Gastrocnemius medialis (tissue), 4 donors: ENCODE measurements at regions not wholly inside any gene's neighbourhood (a gene's known extent, or its start where the extent isn't known, plus 50 kb on each side); places are given as distances from the start of the nearest gene placed in this dataset.
A peak's percentile ranks its signal among the peaks of the same experiment; 100 is the strongest.

Source experiments
- ATAC-seq, 2 donors: fragments of 150-250 bp; one replicate each; pipeline ENCODE4 v1.9.1; 2016
- DNase-seq, 2 donors: peaks; one replicate each; pipeline ENCODE4 v3.0.0-alpha.2; 2019
- H3K27ac ChIP-seq, 4 donors: fragments of 200-600 bp; sonication (generic); 1 replicate in 1 of 4; 2 replicates in 3 of 4; pipeline ENCODE4 v1.5.1; 2016 to 2018; ENCODE audit warnings: mild to moderate bottlenecking in 2 of 4, moderate library complexity in 1 of 4
- H3K27me3 ChIP-seq, 3 donors: fragments of 200-600 bp; sonication (generic) in 2 of 3; 1 replicate in 1 of 3; 2 replicates in 2 of 3; pipeline versions ENCODE4 v1.5.1 to v1.6.0; 2016 to 2019; ENCODE audit warnings: mild to moderate bottlenecking in 1 of 3, moderate library complexity in 1 of 3
- H3K36me3 ChIP-seq, 2 donors: fragments of 200-600 bp; sonication (generic) in 1 of 2; one replicate each; pipeline ENCODE4 v1.5.1; 2017 to 2018
- H3K4me1 ChIP-seq, 2 donors: fragments of 200-600 bp; sonication (generic) in 1 of 2; one replicate each; pipeline ENCODE4 v1.5.1; 2016 to 2017; ENCODE audit warnings: mild to moderate bottlenecking in 2 of 2
- H3K4me3 ChIP-seq, 4 donors: fragments of 200-600 bp; sonication (generic) in 3 of 4; 1 replicate in 1 of 4; 2 replicates in 3 of 4; pipeline ENCODE4 v1.5.1; 2016 to 2019; ENCODE audit warnings: mild to moderate bottlenecking in 2 of 4
- H3K9me3 ChIP-seq, 3 donors: fragments of 200-600 bp; sonication (generic) in 2 of 3; 1 replicate in 1 of 3; 2 replicates in 2 of 3; pipeline ENCODE4 v1.5.1; 2016 to 2019
- CTCF ChIP-seq, 5 experiments: fragments of 450-650 bp in 3 of 5; fragments of 200-600 bp in 2 of 5; sonication (generic) in 2 of 5; IDR thresholded peaks in 4 of 5; conservative IDR thresholded peaks in 1 of 5; 1 replicate in 4 of 5; 2 replicates in 1 of 5; pipeline ENCODE4 v1.5.1; 2016 to 2019; ENCODE audit warnings: antibody characterized with exemption in 5 of 5, mild to moderate bottlenecking in 3 of 5, moderate library complexity in 3 of 5
- POLR2A ChIP-seq, 2 donors: fragments of 450-650 bp; IDR thresholded peaks; one replicate each; pipeline ENCODE4 v1.6.1; 2017; ENCODE audit warnings: antibody characterized with exemption in 2 of 2, mild to moderate bottlenecking in 2 of 2, moderate library complexity in 2 of 2
- in situ Hi-C, 4 donors: fragments of 200-750 bp; cut with MboI; loops; one replicate each; pipeline versions ENCODE4 v1.15.0 to v1.8.0; 2017; ENCODE audit warnings: low sequenced_read_pairs in 4 of 4
- intact Hi-C: fragments of 100-400 bp; cut with DNase I; formaldehyde crosslinking; loops from one replicate; pipeline ENCODE4 v1.15.1; 2023; ENCODE audit warnings: low total_unique reads

DNA sequence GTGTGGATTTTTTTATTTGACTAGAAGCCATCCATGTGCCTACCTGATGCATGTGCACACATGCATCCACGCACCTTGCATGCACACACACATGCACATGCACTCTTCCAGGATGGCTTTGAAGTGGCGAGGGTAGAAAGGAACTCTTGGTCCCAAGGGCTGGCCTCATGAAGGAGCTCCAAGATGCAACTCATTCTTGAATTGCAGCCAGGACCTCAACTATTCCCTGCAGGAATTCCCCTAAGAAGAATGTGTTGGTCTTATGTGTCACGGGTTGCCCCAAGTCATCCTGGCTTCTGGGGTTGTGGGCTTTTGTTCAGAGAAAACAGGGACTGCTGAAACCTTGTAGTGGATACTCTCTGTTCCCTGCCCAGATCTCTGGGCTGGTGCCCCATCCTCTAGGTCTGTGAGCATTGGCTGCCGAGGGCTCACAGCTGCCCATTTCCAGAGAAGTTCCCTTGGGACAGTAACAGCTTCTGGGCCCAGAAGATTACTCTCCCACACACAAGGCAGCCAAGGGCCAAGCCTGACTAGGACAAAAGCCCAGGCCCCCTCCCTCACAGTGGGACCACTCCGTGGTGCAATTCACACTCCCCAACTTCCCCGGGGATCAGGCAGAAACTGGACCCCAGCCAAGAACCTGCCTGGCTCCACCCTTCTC is 137.6 kb downstream of the COPS8 start:
- peak overlapping the region; percentile 34 to 64 (median 48) for H3K27ac ChIP-seq
- peaks cover 0 to 10% of the 10 kb centered on the region in 2 donors for H3K4me1 ChIP-seq
- no peaks in the 10 kb centered on the region for H3K9me3 ChIP-seq
- no peak overlapping the region for H3K4me3 ChIP-seq
- peak; percentile 36 to 68 for DNase-seq
- peak; percentile 55 to 57 for ATAC-seq
- H3K27me3 ChIP-seq = no peaks in the 10 kb centered on the region
- no peaks in the 10 kb centered on the region for H3K36me3 ChIP-seq
- TF ChIP-seq CTCF (IDR thresholded peaks at IDR 0.05 in 4 of 5, conservative IDR thresholded peaks at IDR 0.05 in 1 of 5) (no peak), POLR2A (IDR thresholded peaks at IDR 0.05) (no peak)
- in situ Hi-C loops = no loop called here
- intact Hi-C loops = no loop called here

DNA sequence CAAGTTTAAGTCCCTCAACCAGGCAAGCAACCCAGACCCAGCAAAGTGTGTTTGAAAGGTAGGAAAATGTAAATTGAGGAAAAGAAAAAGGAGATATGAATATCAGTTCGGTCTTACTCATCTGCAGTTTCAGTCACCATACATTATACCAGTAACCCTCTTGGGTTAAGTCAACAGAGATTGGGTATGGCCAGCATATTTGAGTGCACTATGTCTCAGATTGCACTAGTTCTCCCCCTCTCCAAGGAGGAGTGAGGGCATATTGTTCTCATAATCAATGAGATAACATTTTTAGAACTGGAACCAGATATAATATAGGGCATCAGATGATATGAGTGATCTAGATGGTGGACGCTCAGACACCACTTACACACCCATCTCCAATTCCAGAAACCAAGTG is 141.5 kb downstream of the COPS8 start:
- Histone ChIP-seq H3K4me3 (no peak overlapping the region), H3K9me3 (no peaks in the 10 kb centered on the region), H3K27ac (no peak overlapping the region), H3K27me3 (no peaks in the 10 kb centered on the region), H3K4me1 (peaks cover 0 to 10% of the 10 kb centered on the region in 2 donors), H3K36me3 (no peaks in the 10 kb centered on the region)
- in situ Hi-C loops = no loop called here
- no peak for DNase-seq
- ATAC-seq = no peak
- intact Hi-C loops = no loop called here
- TF ChIP-seq CTCF (IDR thresholded peaks at IDR 0.05 in 4 of 5, conservative IDR thresholded peaks at IDR 0.05 in 1 of 5) (no peak), POLR2A (IDR thresholded peaks at IDR 0.05) (no peak)

- Histone ChIP-seq H3K4me1 (peaks cover 0 to 10% of the 10 kb centered on the region in 2 donors), H3K4me3 (no peak overlapping the region), H3K27me3 (no peaks in the 10 kb centered on the region), H3K27ac (peak overlapping the region in 1 of 4 donors; percentile 3), H3K9me3 (no peaks in the 10 kb centered on the region), H3K36me3 (no peaks in the 10 kb centered on the region)
- intact Hi-C loops (no loop called here), in situ Hi-C loops (no loop called here)
- no peak for TF ChIP-seq POLR2A (IDR thresholded peaks at IDR 0.05)
- TF ChIP-seq CTCF (IDR thresholded peaks at IDR 0.05 in 4 of 5, conservative IDR thresholded peaks at IDR 0.05 in 1 of 5) = no peak
- DNase-seq = no peak
- no peak for ATAC-seq
These were observed 142.0 kb downstream of the COPS8 start for GRCh38 chr2:237227592-237228280.

GRCh38 chr2:237228281-237228625 is 142.6 kb downstream of the COPS8 start:
- Histone ChIP-seq H3K4me3 (no peak overlapping the region), H3K4me1 (peaks cover 0 to 6% of the 10 kb centered on the region in 2 donors), H3K27ac (peak overlapping the region in 1 of 4 donors; percentile 3), H3K27me3 (no peaks in the 10 kb centered on the region), H3K36me3 (no peaks in the 10 kb centered on the region), H3K9me3 (no peaks in the 10 kb centered on the region)
- intact Hi-C loops (no loop called here), in situ Hi-C loops (no loop called here)
- ATAC-seq = no peak
- TF ChIP-seq POLR2A (IDR thresholded peaks at IDR 0.05) (no peak), CTCF (IDR thresholded peaks at IDR 0.05 in 4 of 5, conservative IDR thresholded peaks at IDR 0.05 in 1 of 5) (no peak)
- no peak for DNase-seq
